ENCODE measurements at regions not wholly inside any gene's neighbourhood (a gene's known extent, or its start where the extent isn't known, plus 50 kb on each side); places are given as distances from the start of the nearest gene placed in this dataset.

DNA sequence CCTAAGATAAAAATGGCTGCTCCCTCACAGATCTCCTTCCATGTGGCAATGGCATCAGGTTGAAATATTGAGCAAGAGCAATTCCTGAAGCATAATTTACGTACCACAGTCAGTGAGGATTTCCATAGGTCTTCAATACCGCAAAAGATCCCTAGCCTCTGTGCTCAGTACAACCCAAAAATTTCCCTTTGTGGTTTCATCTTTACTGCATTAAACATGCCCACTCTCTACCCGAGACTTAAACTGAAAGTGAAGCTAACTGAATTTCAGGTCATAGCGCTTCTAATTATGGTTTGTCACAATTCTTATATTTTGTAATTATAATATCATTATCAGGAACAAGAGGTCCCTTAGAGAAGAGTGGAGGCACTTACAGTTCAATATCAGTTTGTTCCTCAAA is 1071.1 kb downstream of the XPNPEP1 start:
- Mint-ChIP-seq H3K9me3 (no peaks in the 10 kb centered on the region), H3K4me3 (no peak overlapping the region), H3K27me3 (no peaks in the 10 kb centered on the region), H3K36me3 (no peaks in the 10 kb centered on the region), H3K4me1 (ENCODE audit: unreplicated experiment) (no peaks in the 10 kb centered on the region), H3K27ac (no peak overlapping the region)
- DNase-seq (ENCODE audit: extremely low spot score, unreplicated experiment), result no peak
- TF ChIP-seq, protein P1, sequence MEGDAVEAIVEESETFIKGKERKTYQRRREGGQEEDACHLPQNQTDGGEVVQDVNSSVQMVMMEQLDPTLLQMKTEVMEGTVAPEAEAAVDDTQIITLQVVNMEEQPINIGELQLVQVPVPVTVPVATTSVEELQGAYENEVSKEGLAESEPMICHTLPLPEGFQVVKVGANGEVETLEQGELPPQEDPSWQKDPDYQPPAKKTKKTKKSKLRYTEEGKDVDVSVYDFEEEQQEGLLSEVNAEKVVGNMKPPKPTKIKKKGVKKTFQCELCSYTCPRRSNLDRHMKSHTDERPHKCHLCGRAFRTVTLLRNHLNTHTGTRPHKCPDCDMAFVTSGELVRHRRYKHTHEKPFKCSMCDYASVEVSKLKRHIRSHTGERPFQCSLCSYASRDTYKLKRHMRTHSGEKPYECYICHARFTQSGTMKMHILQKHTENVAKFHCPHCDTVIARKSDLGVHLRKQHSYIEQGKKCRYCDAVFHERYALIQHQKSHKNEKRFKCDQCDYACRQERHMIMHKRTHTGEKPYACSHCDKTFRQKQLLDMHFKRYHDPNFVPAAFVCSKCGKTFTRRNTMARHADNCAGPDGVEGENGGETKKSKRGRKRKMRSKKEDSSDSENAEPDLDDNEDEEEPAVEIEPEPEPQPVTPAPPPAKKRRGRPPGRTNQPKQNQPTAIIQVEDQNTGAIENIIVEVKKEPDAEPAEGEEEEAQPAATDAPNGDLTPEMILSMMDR (conservative IDR thresholded peaks at IDR 0.05), result no peak

DNA sequence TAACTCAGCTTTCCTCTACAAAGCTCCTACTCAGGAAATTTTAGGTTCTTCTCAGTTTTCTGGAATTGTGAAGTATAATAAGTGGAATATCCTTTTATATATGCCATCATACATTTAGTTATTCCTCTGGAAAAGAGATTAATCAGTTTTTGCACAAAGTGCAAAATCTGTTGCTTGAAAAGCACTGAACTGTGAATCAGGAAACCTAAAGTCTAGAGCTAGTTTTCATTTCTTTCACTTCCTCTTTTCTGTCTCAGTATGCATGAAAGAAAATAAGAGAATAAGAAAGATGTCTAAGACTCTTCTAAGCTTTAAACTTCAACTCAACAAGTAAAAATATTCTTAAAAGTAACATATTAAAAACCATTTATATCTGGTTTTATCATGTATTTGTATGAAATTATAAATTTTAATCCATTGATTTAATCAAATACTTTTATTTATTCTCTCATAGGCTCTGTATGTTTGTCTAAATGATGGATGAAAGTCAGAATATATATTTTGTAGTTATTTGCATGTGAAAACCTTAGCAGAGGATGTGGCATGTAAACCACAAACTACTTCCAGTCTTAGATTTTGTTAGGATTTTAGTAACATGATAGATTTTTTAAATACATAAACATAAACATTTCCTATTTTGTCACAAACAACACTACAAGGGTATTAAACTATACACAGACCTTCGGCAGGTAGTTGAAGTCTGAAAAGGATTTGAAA is 1073.0 kb downstream of the XPNPEP1 start:
- no peak for DNase-seq (ENCODE audit: extremely low spot score, unreplicated experiment)
- no peaks in the 10 kb centered on the region for H3K9me3 Mint-ChIP-seq
- TF ChIP-seq, protein P1 (conservative IDR thresholded peaks at IDR 0.05), result no peak
- H3K4me3 Mint-ChIP-seq, result no peak overlapping the region
- no peaks in the 10 kb centered on the region for H3K27me3 Mint-ChIP-seq
- H3K27ac Mint-ChIP-seq, result no peak overlapping the region
- H3K36me3 Mint-ChIP-seq, result no peaks in the 10 kb centered on the region
- no peaks in the 10 kb centered on the region for H3K4me1 Mint-ChIP-seq (ENCODE audit: unreplicated experiment)

DNA sequence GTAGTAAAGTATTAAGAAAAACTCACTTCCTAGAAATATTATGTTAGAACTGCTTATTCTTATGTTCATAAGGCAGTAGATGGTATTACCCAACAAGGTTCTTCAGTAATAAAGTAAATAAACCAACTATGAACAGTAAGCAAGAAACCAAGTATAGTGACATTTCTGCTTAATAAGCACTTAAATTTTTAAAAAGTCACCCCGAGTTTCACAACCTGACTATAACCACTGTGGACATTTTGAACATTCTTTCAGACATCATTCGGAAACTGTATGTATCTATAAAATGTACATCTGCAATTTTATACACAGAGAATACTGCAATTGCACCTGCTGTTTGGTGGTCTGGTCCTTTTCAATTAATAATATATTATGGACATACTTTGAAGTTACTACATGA is 1073.6 kb downstream of the XPNPEP1 start:
- no peak for DNase-seq (ENCODE audit: extremely low spot score, unreplicated experiment)
- H3K4me1 Mint-ChIP-seq (ENCODE audit: unreplicated experiment), result no peaks in the 10 kb centered on the region
- H3K9me3 Mint-ChIP-seq, result no peaks in the 10 kb centered on the region
- H3K36me3 Mint-ChIP-seq, result no peaks in the 10 kb centered on the region
- no peaks in the 10 kb centered on the region for H3K27me3 Mint-ChIP-seq
- TF ChIP-seq, protein P1 (conservative IDR thresholded peaks at IDR 0.05), result no peak
- H3K27ac Mint-ChIP-seq, result no peak overlapping the region
- no peak overlapping the region for H3K4me3 Mint-ChIP-seq

DNA sequence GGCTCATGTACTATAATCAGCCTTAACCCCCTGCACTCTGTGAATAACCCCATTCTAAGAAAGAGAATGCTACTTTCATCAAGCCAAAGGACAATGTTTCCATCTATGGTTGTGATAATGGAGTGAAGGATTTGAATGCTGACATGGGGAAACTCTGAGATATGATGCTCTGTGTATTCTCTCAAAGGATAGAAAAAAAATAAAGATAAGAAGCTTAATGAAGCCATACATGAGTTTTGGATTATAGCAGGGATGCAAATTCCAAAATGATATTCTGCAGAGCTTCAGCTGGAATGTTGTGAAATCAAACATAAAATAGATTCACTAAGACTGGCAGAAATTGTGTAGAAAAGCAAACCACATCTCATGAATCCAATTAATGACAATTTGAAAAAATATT is 1074.1 kb downstream of the XPNPEP1 start:
- Mint-ChIP-seq H3K9me3 (no peaks in the 10 kb centered on the region), H3K27me3 (no peaks in the 10 kb centered on the region), H3K36me3 (no peaks in the 10 kb centered on the region), H3K4me3 (no peak overlapping the region), H3K4me1 (ENCODE audit: unreplicated experiment) (no peaks in the 10 kb centered on the region), H3K27ac (no peak overlapping the region)
- DNase-seq (ENCODE audit: extremely low spot score, unreplicated experiment), result no peak
- TF ChIP-seq, protein P1 (conservative IDR thresholded peaks at IDR 0.05), result no peak

DNA sequence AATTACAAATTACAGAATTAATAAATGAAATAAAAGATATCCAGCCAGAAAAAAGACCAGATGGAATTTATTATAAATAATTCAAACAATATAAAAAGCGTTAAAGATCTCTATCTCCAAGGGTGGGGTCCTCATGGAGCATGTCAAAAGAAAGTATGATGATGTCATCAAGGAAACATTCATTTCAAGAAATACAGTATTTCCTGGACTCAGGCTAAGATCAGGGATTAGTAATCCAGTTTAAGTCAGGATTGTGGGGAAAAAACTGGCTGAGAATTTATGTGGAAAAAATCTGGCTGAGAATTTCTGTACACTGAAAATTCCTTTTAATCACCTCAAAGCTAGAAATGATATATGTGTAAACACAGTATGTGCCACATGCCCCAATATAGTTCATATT is 1075.3 kb downstream of the XPNPEP1 start:
- H3K27ac Mint-ChIP-seq, result no peak overlapping the region
- H3K9me3 Mint-ChIP-seq, result no peaks in the 10 kb centered on the region
- H3K36me3 Mint-ChIP-seq, result no peaks in the 10 kb centered on the region
- no peak overlapping the region for H3K4me3 Mint-ChIP-seq
- DNase-seq (ENCODE audit: extremely low spot score, unreplicated experiment), result no peak
- no peaks in the 10 kb centered on the region for H3K27me3 Mint-ChIP-seq
- TF ChIP-seq, protein P1 (conservative IDR thresholded peaks at IDR 0.05), result no peak
- H3K4me1 Mint-ChIP-seq (ENCODE audit: unreplicated experiment), result no peaks in the 10 kb centered on the region

All from type B pancreatic cell (in vitro differentiated cells).